ENCODE measurements at regions not wholly inside any gene's neighbourhood (a gene's known extent, or its start where the extent isn't known, plus 50 kb on each side); places are given as distances from the start of the nearest gene placed in this dataset.

DNA sequence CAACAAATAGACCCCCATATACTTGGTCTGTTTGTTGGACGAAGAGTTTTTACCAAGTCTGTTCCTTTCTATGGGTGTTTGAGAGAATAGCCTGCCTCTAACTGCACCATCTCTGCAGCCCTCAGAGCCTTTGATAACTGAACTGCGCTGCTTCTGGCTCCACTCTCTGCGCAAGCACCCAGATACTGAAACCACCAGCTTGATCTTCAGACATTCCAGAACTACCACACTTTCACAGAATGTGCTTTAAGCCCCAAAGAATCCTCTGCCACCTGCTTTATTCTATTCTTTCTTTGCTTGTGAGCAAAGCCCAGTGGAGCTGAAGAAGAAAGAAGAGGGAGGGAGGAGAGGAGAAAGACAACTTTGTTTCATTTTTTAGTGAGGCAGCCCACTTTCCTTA, 380.7 kb downstream of the BCL11A start (continued):
- TF ChIP-seq, protein P1, sequence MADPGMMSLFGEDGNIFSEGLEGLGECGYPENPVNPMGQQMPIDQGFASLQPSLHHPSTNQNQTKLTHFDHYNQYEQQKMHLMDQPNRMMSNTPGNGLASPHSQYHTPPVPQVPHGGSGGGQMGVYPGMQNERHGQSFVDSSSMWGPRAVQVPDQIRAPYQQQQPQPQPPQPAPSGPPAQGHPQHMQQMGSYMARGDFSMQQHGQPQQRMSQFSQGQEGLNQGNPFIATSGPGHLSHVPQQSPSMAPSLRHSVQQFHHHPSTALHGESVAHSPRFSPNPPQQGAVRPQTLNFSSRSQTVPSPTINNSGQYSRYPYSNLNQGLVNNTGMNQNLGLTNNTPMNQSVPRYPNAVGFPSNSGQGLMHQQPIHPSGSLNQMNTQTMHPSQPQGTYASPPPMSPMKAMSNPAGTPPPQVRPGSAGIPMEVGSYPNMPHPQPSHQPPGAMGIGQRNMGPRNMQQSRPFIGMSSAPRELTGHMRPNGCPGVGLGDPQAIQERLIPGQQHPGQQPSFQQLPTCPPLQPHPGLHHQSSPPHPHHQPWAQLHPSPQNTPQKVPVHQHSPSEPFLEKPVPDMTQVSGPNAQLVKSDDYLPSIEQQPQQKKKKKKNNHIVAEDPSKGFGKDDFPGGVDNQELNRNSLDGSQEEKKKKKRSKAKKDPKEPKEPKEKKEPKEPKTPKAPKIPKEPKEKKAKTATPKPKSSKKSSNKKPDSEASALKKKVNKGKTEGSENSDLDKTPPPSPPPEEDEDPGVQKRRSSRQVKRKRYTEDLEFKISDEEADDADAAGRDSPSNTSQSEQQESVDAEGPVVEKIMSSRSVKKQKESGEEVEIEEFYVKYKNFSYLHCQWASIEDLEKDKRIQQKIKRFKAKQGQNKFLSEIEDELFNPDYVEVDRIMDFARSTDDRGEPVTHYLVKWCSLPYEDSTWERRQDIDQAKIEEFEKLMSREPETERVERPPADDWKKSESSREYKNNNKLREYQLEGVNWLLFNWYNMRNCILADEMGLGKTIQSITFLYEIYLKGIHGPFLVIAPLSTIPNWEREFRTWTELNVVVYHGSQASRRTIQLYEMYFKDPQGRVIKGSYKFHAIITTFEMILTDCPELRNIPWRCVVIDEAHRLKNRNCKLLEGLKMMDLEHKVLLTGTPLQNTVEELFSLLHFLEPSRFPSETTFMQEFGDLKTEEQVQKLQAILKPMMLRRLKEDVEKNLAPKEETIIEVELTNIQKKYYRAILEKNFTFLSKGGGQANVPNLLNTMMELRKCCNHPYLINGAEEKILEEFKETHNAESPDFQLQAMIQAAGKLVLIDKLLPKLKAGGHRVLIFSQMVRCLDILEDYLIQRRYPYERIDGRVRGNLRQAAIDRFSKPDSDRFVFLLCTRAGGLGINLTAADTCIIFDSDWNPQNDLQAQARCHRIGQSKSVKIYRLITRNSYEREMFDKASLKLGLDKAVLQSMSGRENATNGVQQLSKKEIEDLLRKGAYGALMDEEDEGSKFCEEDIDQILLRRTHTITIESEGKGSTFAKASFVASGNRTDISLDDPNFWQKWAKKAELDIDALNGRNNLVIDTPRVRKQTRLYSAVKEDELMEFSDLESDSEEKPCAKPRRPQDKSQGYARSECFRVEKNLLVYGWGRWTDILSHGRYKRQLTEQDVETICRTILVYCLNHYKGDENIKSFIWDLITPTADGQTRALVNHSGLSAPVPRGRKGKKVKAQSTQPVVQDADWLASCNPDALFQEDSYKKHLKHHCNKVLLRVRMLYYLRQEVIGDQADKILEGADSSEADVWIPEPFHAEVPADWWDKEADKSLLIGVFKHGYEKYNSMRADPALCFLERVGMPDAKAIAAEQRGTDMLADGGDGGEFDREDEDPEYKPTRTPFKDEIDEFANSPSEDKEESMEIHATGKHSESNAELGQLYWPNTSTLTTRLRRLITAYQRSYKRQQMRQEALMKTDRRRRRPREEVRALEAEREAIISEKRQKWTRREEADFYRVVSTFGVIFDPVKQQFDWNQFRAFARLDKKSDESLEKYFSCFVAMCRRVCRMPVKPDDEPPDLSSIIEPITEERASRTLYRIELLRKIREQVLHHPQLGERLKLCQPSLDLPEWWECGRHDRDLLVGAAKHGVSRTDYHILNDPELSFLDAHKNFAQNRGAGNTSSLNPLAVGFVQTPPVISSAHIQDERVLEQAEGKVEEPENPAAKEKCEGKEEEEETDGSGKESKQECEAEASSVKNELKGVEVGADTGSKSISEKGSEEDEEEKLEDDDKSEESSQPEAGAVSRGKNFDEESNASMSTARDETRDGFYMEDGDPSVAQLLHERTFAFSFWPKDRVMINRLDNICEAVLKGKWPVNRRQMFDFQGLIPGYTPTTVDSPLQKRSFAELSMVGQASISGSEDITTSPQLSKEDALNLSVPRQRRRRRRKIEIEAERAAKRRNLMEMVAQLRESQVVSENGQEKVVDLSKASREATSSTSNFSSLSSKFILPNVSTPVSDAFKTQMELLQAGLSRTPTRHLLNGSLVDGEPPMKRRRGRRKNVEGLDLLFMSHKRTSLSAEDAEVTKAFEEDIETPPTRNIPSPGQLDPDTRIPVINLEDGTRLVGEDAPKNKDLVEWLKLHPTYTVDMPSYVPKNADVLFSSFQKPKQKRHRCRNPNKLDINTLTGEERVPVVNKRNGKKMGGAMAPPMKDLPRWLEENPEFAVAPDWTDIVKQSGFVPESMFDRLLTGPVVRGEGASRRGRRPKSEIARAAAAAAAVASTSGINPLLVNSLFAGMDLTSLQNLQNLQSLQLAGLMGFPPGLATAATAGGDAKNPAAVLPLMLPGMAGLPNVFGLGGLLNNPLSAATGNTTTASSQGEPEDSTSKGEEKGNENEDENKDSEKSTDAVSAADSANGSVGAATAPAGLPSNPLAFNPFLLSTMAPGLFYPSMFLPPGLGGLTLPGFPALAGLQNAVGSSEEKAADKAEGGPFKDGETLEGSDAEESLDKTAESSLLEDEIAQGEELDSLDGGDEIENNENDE (IDR thresholded peaks at IDR 0.05; ENCODE audit: insufficient replicate concordance, low read length): no peak
- no peak for TF ChIP-seq HDAC6 (IDR thresholded peaks at IDR 0.05; ENCODE audit: low read depth, low read length)
- no peak for TF ChIP-seq POU5F1 (IDR thresholded peaks at IDR 0.05; ENCODE audit: low read depth, low read length)
- TF ChIP-seq ZNF274 (IDR thresholded peaks at IDR 0.05; ENCODE audit: borderline replicate concordance, extremely low read depth, low read length): no peak
- no peak for TF ChIP-seq TAF7 (optimal IDR thresholded peaks at IDR 0.05; ENCODE audit: borderline replicate concordance, low read depth, low read length)
- no peak for TF ChIP-seq CHD2 (IDR thresholded peaks at IDR 0.05; ENCODE audit: low read length)
- no peak for TF ChIP-seq GTF2F1 (IDR thresholded peaks at IDR 0.05; ENCODE audit: borderline replicate concordance, low read depth, low read length)
- no peak for TF ChIP-seq SP4 (IDR thresholded peaks at IDR 0.05; ENCODE audit: low read length)
- no peak for TF ChIP-seq SUZ12 (IDR thresholded peaks at IDR 0.05; ENCODE audit: low read length)
- TF ChIP-seq CREB1 (IDR thresholded peaks at IDR 0.05): no peak
- no peak for TF ChIP-seq SP1 (IDR thresholded peaks at IDR 0.05; ENCODE audit: low read depth, low read length)
- TF ChIP-seq KDM5A (IDR thresholded peaks at IDR 0.05; ENCODE audit: low read length): no peak
- no peak for TF ChIP-seq SIX5 (IDR thresholded peaks at IDR 0.05; ENCODE audit: low read depth, low read length)
- TF ChIP-seq TAF1 (IDR thresholded peaks at IDR 0.05; ENCODE audit: low read depth, low read length): no peak
